Fibroblast of pulmonary artery (primary cell): ENCODE measurements at regions not wholly inside any gene's neighbourhood (a gene's known extent, or its start where the extent isn't known, plus 50 kb on each side); places are given as distances from the start of the nearest gene placed in this dataset.
A peak's percentile ranks its signal among the peaks of the same experiment; 100 is the strongest.

Experiments
- DNase-seq: peaks from one replicate; pipeline ENCODE4 v3.0.0-alpha.2; 2010; ENCODE audit warnings: low read depth
- H3K4me3 ChIP-seq: replicated peaks from 2 replicates; pipeline ENCODE4 v1.5.1; 2011; ENCODE audit warnings: low read depth, mild to moderate bottlenecking, control low read depth, low read length, moderate library complexity
- CTCF ChIP-seq: IDR thresholded peaks from 2 replicates; pipeline ENCODE4 v1.5.1; 2011; ENCODE audit warnings: mild to moderate bottlenecking, control low read depth, low read length, inconsistent platforms; ENCODE audit errors: missing control alignments

GRCh38 chr16:63497408-63497807 lies 1461.2 kb upstream of the CDH8 start:
- no peak overlapping the region for H3K4me3 ChIP-seq
- no peak for DNase-seq
- no peak for TF ChIP-seq CTCF

- TF ChIP-seq CTCF = no peak
- no peak overlapping the region for H3K4me3 ChIP-seq
- DNase-seq = no peak
Observed at GRCh38 chr16:63496282-63496681, 1460.0 kb upstream of the CDH8 start.

- DNase-seq = no peak
- no peak for TF ChIP-seq CTCF
- H3K4me3 ChIP-seq = no peak overlapping the region
Observed at GRCh38 chr16:63488955-63489354, 1452.7 kb upstream of the CDH8 start.

- no peak overlapping the region for H3K4me3 ChIP-seq
- TF ChIP-seq CTCF = no peak
- DNase-seq = no peak
Observed at GRCh38 chr16:63481060-63481459, 1444.8 kb upstream of the CDH8 start.

- no peak for DNase-seq
- TF ChIP-seq CTCF = no peak
- no peak overlapping the region for H3K4me3 ChIP-seq
Observed at GRCh38 chr16:63473725-63474124, 1437.5 kb upstream of the CDH8 start.

- no peak for TF ChIP-seq CTCF
- H3K4me3 ChIP-seq = no peak overlapping the region
- peak; percentile 29 for DNase-seq
Observed at GRCh38 chr16:63467513-63467912, 1431.3 kb upstream of the CDH8 start.

- no peak overlapping the region for H3K4me3 ChIP-seq
- TF ChIP-seq CTCF = no peak
- no peak for DNase-seq
Observed at GRCh38 chr16:63462316-63462715, 1426.1 kb upstream of the CDH8 start.
